Left forelimb (tissue), 1 donor: ENCODE measurements at regions not wholly inside any gene's neighbourhood (a gene's known extent, or its start where the extent isn't known, plus 50 kb on each side); places are given as distances from the start of the nearest gene placed in this dataset.

ENCODE experiments used
- DNase-seq: peaks from one replicate; pipeline ENCODE4 v3.0.0-alpha.2; 2018; ENCODE audit warnings: low spot score

GRCh38 chr4:157509341-157509740 lies 288.8 kb downstream of the GRIA2 start:
- DNase-seq: no peak

- DNase-seq: no peak
Measured at GRCh38 chr4:157502656-157503055, 282.1 kb downstream of the GRIA2 start.

GRCh38 chr4:157459785-157460184 lies 239.3 kb downstream of the GRIA2 start:
- no peak for DNase-seq

- DNase-seq: no peak
Measured at GRCh38 chr4:157447195-157447594, 226.7 kb downstream of the GRIA2 start.

GRCh38 chr4:157444014-157444413 lies 223.5 kb downstream of the GRIA2 start:
- no peak for DNase-seq

GRCh38 chr4:157443537-157443936 lies 223.0 kb downstream of the GRIA2 start:
- DNase-seq: no peak

- DNase-seq: no peak
Measured at GRCh38 chr4:157425897-157426296, 205.4 kb downstream of the GRIA2 start.

- no peak for DNase-seq
Measured at GRCh38 chr4:157423526-157424020, 203.0 kb downstream of the GRIA2 start.

- no peak for DNase-seq
Measured at GRCh38 chr4:157421365-157421764, 200.8 kb downstream of the GRIA2 start.
